Transverse colon (tissue), 4 donors: ENCODE measurements at regions not wholly inside any gene's neighbourhood (a gene's known extent, or its start where the extent isn't known, plus 50 kb on each side); places are given as distances from the start of the nearest gene placed in this dataset.

ENCODE experiments used
- EP300 ChIP-seq: sonication (generic); formaldehyde crosslinking; IDR thresholded peaks from one replicate; pipeline ENCODE4 v1.6.1; 2017; ENCODE audit warnings: antibody characterized with exemption, low read depth
- POLR2A ChIP-seq: fragments of 450-650 bp; IDR thresholded peaks from one replicate; pipeline ENCODE4 v1.6.1; 2016; ENCODE audit warnings: antibody characterized with exemption, mild to moderate bottlenecking, moderate library complexity
- POLR2AphosphoS5 ChIP-seq, 3 donors: sonication (generic); formaldehyde crosslinking; IDR thresholded peaks; one replicate each; pipeline ENCODE4 v1.6.1; 2016; ENCODE audit warnings: antibody characterized with exemption in 3 of 3
- TF ChIP-seq, protein P1 (sequence below), 5 experiments: fragments of 200-600 bp in 3 of 5; fragments of 450-650 bp in 2 of 5; sonication (generic) in 3 of 5; IDR thresholded peaks; 1 replicate in 2 of 5; 2 replicates in 3 of 5; pipeline ENCODE4 v1.5.1; 2016 to 2017; ENCODE audit warnings: antibody characterized with exemption in 5 of 5, inconsistent platforms in 3 of 5, mild to moderate bottlenecking in 2 of 5, moderate library complexity in 1 of 5

DNA sequence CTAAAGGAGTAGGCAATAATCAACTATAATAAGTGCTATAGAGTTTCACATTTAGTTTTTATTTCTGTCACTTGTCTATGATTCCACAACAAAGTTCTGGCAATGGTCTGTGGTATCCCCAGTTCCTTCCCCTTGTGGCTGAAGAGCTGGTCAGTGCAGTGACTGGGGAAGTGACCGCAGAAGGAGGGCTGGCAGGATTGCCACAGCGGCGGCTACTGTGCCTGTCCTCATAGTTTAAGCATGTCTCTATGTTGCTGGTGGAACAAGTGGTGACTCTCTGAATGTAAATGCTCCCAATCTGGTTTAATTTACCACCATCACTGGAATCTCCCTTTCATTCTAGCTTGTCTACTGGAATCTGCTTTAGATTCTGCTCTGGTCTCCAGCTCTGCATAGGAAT lies 170.6 kb upstream of the GK2 start:
- TF ChIP-seq POLR2AphosphoS5 (IDR thresholded peaks at IDR 0.05) (no peak), EP300 (no peak), POLR2A (no peak)
- TF ChIP-seq, protein P1, sequence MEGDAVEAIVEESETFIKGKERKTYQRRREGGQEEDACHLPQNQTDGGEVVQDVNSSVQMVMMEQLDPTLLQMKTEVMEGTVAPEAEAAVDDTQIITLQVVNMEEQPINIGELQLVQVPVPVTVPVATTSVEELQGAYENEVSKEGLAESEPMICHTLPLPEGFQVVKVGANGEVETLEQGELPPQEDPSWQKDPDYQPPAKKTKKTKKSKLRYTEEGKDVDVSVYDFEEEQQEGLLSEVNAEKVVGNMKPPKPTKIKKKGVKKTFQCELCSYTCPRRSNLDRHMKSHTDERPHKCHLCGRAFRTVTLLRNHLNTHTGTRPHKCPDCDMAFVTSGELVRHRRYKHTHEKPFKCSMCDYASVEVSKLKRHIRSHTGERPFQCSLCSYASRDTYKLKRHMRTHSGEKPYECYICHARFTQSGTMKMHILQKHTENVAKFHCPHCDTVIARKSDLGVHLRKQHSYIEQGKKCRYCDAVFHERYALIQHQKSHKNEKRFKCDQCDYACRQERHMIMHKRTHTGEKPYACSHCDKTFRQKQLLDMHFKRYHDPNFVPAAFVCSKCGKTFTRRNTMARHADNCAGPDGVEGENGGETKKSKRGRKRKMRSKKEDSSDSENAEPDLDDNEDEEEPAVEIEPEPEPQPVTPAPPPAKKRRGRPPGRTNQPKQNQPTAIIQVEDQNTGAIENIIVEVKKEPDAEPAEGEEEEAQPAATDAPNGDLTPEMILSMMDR (IDR thresholded peaks at IDR 0.05), result no peak
